Activated naive CD8-positive, alpha-beta T cell treated with anti-CD3 and anti-CD28 coated beads for 36 hours (primary cell): ENCODE measurements at regions not wholly inside any gene's neighbourhood (a gene's known extent, or its start where the extent isn't known, plus 50 kb on each side); places are given as distances from the start of the nearest gene placed in this dataset.
"Not testable (repeated sequence)": the region's sequence is repeated elsewhere in the genome, so short reads cannot be mapped to it uniquely, and the experiment has no call there.

Source experiments
- DNase-seq: peaks from one replicate; pipeline ENCODE4 v3.0.0; 2021
- H3K27ac Mint-ChIP-seq: one replicate; pipeline ENCODE4 v1.8.0; 2022; ENCODE audit warnings: mild to moderate bottlenecking, moderate library complexity, mixed read lengths
- H3K27me3 Mint-ChIP-seq: one replicate; pipeline ENCODE4 v1.8.0; 2022; ENCODE audit warnings: mild to moderate bottlenecking, mixed read lengths
- H3K36me3 Mint-ChIP-seq: one replicate; pipeline ENCODE4 v1.8.0; 2021; ENCODE audit warnings: mild to moderate bottlenecking, mixed read lengths
- H3K4me1 Mint-ChIP-seq: one replicate; pipeline ENCODE4 v1.8.0; 2021; ENCODE audit warnings: mixed read lengths
- H3K4me3 Mint-ChIP-seq: one replicate; pipeline ENCODE4 v1.8.0; 2022; ENCODE audit warnings: mild to moderate bottlenecking, moderate library complexity, mixed read lengths
- H3K9me3 Mint-ChIP-seq: one replicate; pipeline ENCODE4 v1.8.0; 2022; ENCODE audit warnings: mixed read lengths

DNA sequence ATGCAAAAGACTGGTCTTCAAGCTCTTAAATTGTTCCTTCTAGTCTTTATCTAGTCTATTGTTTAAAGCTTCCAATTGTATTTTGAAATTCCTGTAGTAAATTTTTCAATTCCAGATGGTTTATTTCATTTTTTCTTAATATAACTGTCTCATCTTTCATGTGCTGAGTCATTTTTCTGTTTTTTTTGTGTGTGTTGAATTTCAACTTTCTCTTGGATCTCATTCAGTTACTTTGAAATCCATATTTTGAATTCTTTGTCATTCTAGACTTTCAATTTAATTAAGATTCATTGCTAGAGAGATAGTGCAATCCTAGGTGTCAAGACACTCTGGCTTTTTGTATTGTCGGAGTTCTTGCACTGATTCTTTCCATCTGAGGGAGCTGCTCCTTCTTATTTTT is 128.0 kb upstream of the PRKG2 start:
- Mint-ChIP-seq H3K27me3 (peaks cover 7% of the 10 kb centered on the region), H3K4me3 (no peak overlapping the region), H3K27ac (no peak overlapping the region), H3K4me1 (no peaks in the 10 kb centered on the region), H3K36me3 (no peaks in the 10 kb centered on the region), H3K9me3 (no peaks in the 10 kb centered on the region)
- DNase-seq, result no peak

DNA sequence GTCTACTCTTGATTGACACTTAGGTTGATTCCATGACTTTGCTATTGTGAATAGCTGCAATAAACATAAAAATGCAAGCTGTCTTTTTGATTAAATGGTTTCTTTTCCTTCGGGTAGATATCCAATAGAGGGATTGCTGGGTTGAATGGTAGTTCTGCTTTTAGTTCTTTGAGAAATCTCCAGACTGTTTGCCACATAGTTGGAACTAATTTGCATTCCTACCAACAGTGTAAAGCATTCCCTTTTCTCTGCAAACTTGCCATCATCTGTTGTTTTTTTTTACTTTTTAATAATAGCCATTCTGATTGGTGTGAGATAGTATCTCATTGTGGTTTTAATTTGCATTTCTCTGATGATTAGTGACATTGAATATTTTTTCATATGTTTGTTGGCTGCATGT is 122.2 kb upstream of the PRKG2 start:
- H3K9me3 Mint-ChIP-seq, result no peaks in the 10 kb centered on the region
- no peaks in the 10 kb centered on the region for H3K36me3 Mint-ChIP-seq
- no peak for DNase-seq
- peaks cover 7% of the 10 kb centered on the region for H3K27me3 Mint-ChIP-seq
- no peaks in the 10 kb centered on the region for H3K4me1 Mint-ChIP-seq
- H3K27ac Mint-ChIP-seq, result no peak overlapping the region
- H3K4me3 Mint-ChIP-seq, result no peak overlapping the region

DNA sequence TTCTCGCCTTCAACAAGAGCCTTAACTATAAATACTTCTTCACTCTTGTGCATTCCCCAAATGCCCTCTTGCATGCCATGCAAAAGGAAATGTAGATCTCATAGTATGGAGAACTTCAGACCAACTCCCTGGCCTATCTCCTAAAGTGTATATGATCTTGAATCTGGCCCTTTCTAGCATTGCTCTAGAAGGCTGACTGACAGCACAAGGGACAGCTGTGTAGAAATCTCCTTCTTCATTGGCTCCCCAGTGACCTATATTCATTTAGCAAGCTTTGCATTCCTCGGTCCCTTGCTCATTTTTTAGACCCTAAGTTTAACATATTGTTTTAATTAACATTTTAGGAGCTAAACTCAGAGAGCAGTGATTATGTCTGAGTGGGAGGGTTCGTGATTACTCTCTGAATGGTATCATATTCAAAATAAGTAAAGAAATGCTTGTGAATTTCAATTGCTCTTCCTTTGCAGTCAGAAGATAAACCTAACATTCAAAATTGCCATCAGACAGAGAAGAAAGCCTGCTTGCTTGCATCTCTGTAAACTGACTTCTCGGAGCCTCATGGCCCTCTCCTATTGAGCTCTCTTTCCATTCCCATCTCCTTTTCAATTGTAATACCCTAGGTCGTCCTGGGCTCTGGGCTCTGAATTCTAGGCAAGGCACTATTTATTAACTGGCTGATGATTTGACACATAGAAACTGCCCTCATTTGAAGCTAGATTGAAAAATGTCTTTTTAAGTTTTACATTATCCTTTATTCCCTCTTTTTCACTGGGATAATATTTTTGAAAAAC is 120.3 kb upstream of the PRKG2 start:
- Mint-ChIP-seq H3K27ac (no peak overlapping the region), H3K4me1 (no peaks in the 10 kb centered on the region), H3K4me3 (no peak overlapping the region), H3K9me3 (no peaks in the 10 kb centered on the region), H3K27me3 (no peaks in the 10 kb centered on the region), H3K36me3 (no peaks in the 10 kb centered on the region)
- no peak for DNase-seq

DNA sequence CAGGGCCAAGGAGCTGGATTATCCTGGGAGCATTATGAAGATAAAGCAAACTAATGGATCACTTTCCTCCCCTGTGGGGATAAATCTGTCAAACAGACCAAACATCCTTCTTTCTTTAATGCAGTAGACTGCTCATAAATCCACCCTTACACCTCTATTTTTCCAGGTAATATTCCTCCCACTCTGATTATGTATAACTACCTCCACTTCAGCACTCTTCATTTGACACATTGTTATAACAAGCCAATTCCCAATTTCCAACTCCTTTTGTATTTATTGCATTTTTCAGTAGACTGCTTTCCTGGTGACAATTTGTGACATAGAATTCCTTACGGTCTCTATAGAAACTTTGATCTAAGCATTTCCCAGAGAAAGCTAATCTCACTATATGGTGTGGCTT is 115.0 kb upstream of the PRKG2 start:
- no peaks in the 10 kb centered on the region for H3K4me1 Mint-ChIP-seq
- no peaks in the 10 kb centered on the region for H3K36me3 Mint-ChIP-seq
- DNase-seq, result no peak
- H3K27ac Mint-ChIP-seq, result no peak overlapping the region
- no peak overlapping the region for H3K4me3 Mint-ChIP-seq
- peaks cover 5% of the 10 kb centered on the region for H3K27me3 Mint-ChIP-seq
- no peaks in the 10 kb centered on the region for H3K9me3 Mint-ChIP-seq

DNA sequence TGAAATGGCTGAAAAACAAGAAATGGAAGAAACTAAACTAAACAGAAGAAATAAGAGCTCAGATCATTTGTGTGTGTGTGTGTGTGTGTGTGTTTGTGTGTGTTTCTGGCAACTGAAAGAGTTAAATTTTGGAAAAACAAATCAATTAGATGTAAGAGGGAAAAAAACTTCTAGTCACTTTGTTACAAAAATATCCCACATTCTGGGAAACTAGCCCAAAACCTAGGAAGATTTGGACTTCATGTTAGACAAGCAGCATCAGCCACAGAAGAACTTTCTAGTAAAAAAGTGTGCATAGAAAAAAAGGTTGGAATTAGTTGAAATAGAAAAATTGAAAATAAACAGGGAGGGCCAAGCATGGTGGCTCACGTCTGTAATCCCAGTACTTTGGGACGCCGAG is 111.6 kb upstream of the PRKG2 start:
- DNase-seq, result no peak
- Mint-ChIP-seq H3K4me1 (no peaks in the 10 kb centered on the region), H3K9me3 (peaks cover 3% of the 10 kb centered on the region), H3K27me3 (peaks cover 17% of the 10 kb centered on the region), H3K4me3 (no peak overlapping the region), H3K27ac (no peak overlapping the region), H3K36me3 (no peaks in the 10 kb centered on the region)

DNA sequence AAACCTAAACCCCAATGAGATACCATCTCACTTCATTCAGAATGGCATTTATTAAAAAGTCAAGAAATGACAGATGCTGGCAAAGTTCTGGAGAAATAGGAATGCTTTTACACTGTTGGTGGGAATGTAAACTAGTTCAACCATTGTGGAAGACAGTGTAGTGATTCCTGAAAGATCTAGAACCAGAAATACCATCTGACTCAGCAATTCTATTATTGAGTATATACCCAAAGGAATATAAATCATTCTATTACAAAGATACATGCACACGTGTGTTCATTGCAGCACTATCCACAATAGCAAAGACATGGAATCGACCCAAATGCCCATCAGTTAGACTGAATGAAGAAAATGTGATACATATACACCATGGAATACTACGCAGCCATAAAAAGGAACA is 109.6 kb upstream of the PRKG2 start:
- not testable (repeated sequence) for H3K9me3 Mint-ChIP-seq, H3K4me3 Mint-ChIP-seq, H3K4me1 Mint-ChIP-seq, DNase-seq, H3K27ac Mint-ChIP-seq, H3K36me3 Mint-ChIP-seq
- H3K27me3 Mint-ChIP-seq, result peaks cover 18% of the 10 kb centered on the region

DNA sequence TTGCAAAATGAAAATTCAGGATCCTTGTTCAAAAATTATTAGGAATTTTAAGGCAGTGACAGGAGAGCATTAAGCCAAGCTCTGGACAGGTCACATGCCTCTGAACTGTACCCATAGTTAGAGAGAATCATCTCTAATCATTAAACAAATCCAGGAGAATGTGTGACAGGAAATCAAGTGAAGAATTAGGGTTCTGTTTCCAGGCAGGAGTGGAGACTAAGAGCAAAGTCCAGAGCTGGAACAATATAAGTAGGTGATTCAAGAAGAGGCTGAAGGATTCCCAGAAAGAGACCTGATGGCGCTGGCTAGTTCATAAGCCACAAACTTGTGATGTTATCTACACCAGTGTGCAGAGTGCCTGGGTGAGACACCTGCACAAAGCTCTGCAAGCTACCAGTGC is 104.6 kb upstream of the PRKG2 start:
- H3K4me1 Mint-ChIP-seq, result no peaks in the 10 kb centered on the region
- H3K27me3 Mint-ChIP-seq, result peaks cover 13% of the 10 kb centered on the region
- H3K27ac Mint-ChIP-seq, result no peak overlapping the region
- H3K36me3 Mint-ChIP-seq, result no peaks in the 10 kb centered on the region
- no peak overlapping the region for H3K4me3 Mint-ChIP-seq
- H3K9me3 Mint-ChIP-seq, result peaks cover 3% of the 10 kb centered on the region
- no peak for DNase-seq

DNA sequence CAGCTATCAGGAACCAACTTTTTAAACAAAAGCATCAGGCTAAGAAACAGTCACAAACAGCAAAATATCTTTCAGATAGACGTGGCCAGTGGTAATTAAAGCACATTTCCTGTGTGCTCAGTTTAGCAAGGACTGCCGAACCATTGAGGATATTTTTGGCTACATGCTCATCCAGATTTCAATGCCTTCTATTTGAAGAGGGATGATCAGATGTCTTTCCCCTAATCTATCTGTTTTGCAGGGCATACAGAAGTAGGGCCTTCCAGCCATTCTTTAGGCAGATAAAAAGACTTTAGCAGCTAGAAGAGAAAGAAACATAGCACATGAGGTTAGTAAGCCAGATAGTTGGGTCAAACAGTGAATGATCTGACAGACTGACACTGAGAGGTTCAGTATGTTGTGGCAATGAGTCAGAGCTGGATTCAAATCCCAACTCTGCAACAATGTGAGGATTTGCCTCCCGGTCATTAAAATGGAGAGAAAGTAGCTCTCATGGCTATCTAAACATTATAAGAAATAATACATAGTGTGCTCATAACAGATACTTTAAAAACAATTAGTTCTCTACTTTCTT is 100.0 kb upstream of the PRKG2 start:
- Mint-ChIP-seq H3K9me3 (no peaks in the 10 kb centered on the region), H3K27ac (no peak overlapping the region)

DNA sequence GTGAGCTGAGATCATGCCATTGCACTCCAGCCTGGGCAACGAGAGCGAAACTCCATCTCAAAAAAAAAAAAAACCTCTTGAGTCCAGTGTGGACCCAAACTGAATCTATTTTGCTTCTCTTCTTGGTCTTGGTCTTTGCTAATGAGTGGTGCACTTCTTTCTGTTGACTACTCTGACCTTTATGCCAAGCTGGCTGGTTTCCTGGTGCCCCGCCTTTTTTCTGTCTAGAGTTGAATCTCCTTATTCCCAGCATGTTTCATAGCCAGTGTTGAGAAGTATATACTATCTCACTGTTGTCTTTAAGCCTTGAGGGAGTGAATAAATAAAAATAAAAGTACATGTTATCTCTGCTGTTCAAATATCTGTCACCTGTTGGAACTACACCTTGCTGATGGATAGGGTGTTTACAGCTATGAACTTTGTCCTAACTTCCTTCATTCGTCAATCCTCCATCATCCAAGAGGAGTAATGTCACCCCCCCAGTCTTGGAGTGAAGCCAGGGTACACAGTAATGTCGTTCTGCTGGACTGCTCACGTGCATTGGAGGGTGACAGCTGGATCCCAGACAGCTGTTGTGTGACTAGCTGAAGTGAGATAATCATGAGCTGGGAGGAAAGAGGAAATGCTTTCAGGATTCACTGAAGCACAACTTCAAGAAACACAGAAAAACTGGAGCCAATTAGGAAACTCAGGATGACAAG is 99.3 kb upstream of the PRKG2 start:
- H3K27me3 Mint-ChIP-seq, result peaks cover 3% of the 10 kb centered on the region
- H3K4me1 Mint-ChIP-seq, result no peaks in the 10 kb centered on the region
- H3K27ac Mint-ChIP-seq, result no peak overlapping the region
- H3K4me3 Mint-ChIP-seq, result no peak overlapping the region
- H3K36me3 Mint-ChIP-seq, result no peaks in the 10 kb centered on the region
- no peak for DNase-seq
- H3K9me3 Mint-ChIP-seq, result no peaks in the 10 kb centered on the region

More for the DNA sequence above, 100.0 kb upstream of the PRKG2 start:
- DNase-seq, result no peak
- Mint-ChIP-seq H3K4me3 (no peak overlapping the region), H3K4me1 (no peaks in the 10 kb centered on the region), H3K36me3 (no peaks in the 10 kb centered on the region), H3K27me3 (peaks cover 3% of the 10 kb centered on the region)

DNA sequence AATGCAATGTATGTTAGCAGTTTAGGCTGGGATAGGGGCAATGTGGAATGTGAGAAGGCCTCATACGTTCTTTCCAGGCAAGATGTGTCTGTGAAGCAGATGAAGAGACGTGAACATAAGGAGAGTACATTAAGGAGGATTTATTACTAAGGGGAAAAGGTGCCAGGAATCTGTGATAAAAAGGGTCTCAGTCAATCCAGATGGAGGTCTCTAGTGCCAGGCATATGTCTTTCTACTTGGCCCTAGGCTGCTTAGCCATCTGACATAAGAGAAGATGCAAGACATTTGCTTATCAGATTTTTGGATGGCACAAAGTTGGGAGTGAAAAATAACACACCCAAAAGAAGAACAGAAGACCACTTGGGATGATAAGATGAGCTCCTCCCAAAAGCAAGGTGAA is 93.0 kb upstream of the PRKG2 start:
- Mint-ChIP-seq H3K4me3 (no peak overlapping the region), H3K27me3 (peaks cover 7% of the 10 kb centered on the region), H3K9me3 (no peaks in the 10 kb centered on the region), H3K36me3 (no peaks in the 10 kb centered on the region), H3K27ac (no peak overlapping the region), H3K4me1 (no peaks in the 10 kb centered on the region)
- DNase-seq, result no peak

DNA sequence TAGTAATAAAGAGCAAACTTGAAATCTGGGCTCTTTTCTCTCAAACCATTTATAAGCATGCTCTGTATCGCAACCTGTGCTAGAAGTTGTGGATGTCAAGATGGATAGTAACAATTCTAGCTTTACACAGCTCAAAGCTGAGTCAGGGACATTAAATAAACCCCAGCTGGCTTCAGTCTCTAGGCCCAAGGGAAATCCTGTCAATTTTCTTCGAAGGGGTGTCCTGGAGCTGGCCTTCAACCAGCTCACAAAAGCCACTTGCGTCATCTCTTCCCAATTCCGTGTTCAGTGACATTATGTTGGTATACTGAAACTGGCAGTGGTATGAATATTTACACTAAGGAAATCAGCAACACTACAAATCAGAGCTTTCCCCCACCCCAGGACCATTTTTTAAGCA is 89.8 kb upstream of the PRKG2 start:
- Mint-ChIP-seq H3K36me3 (no peaks in the 10 kb centered on the region), H3K4me1 (no peaks in the 10 kb centered on the region), H3K9me3 (no peaks in the 10 kb centered on the region), H3K27me3 (peaks cover 4% of the 10 kb centered on the region), H3K4me3 (no peak overlapping the region), H3K27ac (no peak overlapping the region)
- no peak for DNase-seq

DNA sequence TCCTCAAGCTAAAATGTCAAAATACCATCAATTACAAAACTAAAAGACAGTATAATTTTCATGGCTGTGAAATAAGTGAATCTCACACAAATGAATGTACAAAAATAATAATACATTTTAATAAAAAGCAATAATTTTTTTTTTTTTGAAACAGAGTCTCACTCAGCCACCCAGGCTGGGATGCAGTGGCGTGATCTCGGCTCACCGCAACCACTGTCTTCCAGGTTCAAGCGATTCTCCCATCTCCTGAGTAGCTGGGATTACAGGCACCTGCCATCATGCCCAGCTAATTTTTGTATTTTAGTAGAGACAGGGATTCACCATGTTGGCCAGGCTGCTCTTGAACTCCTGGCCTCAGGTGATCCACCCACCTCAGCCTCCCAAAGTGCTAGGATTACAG is 85.3 kb upstream of the PRKG2 start:
- H3K4me3 Mint-ChIP-seq, DNase-seq, H3K27me3 Mint-ChIP-seq, H3K36me3 Mint-ChIP-seq, H3K4me1 Mint-ChIP-seq, H3K27ac Mint-ChIP-seq: not testable (repeated sequence)
- H3K9me3 Mint-ChIP-seq, result peaks cover 11% of the 10 kb centered on the region

DNA sequence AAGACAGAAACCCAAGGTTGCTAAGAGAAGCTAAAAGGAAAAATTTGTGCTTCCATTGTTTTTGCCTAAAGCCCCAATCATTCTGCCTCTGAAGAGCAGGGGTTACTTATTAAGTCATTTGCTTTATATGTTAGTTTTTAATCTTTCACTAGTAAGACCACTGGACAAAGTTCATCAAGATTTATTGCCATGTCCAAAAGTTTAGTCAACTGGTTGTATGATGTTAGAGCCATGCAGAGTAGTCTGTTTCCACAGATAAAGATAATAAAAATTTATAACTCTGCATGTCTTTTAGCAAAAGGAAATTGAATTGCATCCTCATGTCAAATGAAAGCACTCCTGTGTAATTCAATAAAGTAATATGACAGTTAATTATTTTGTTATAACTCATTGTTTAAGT is 75.8 kb upstream of the PRKG2 start:
- H3K36me3 Mint-ChIP-seq, result no peaks in the 10 kb centered on the region
- H3K27ac Mint-ChIP-seq, result no peak overlapping the region

DNA sequence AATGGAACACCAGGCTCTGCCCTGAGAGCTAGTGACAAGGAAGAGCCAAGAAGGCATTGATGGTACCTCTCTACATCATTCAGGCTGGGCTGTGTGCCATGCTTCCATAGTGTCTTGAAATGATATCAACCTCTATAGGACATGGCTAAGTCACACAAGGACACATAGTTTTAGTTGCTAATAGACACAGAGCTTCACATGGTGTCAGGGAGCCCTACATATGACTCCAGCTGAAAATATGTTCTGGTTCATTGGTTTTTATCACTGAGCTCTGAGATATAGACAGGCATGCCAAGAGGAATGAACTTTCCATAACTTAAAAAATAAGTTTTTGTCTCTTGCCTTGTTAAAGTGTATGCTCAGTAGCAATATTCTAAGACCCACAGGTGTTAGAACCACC is 72.1 kb upstream of the PRKG2 start:
- Mint-ChIP-seq H3K9me3 (no peaks in the 10 kb centered on the region), H3K27me3 (peaks cover 27% of the 10 kb centered on the region), H3K4me1 (no peaks in the 10 kb centered on the region), H3K36me3 (no peaks in the 10 kb centered on the region), H3K4me3 (no peak overlapping the region), H3K27ac (no peak overlapping the region)
- no peak for DNase-seq

More for the DNA sequence above, 75.8 kb upstream of the PRKG2 start:
- H3K4me3 Mint-ChIP-seq, result no peak overlapping the region
- no peaks in the 10 kb centered on the region for H3K9me3 Mint-ChIP-seq
- no peak for DNase-seq
- H3K4me1 Mint-ChIP-seq, result no peaks in the 10 kb centered on the region
- peaks cover 31% of the 10 kb centered on the region for H3K27me3 Mint-ChIP-seq

DNA sequence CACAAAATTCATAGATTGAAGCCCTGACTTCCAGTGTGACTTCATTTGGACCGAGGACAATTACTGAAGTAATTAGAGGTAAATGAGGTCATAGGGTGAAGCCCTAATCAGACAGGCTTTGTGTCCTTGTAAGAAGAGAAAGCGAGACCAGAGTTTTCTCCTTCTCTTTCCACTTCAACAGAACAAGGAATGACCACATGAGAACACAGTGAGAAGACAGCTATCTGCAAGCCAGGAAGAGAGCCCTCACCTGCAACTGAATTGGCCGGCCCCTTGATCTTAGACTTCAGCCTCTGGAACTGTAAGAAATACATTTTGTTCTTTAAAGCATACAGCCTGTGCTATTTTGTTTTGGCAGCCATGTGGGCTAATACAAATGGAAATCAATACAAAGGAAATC is 67.1 kb upstream of the PRKG2 start:
- Mint-ChIP-seq H3K4me1 (no peaks in the 10 kb centered on the region), H3K27ac (no peak overlapping the region), H3K36me3 (no peaks in the 10 kb centered on the region), H3K27me3 (peaks cover 6% of the 10 kb centered on the region), H3K9me3 (peaks cover 1% of the 10 kb centered on the region), H3K4me3 (no peak overlapping the region)
- no peak for DNase-seq

DNA sequence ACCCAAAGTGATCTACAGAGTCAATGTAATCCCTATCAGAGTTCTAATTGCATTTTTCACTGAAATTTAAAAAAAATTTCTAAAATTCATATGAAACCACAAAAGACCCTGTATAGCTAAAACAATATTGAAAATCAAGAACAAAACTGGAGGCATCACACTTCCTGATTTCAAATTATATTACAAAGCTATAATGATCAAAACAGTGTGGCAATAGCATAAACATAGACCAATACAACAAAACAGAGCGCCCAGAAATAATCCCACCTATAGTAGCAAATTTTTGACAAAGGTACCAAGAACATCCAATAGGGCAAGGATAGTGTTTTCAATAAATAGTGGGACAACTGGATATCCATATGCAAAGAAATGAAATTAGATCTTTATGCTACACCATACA is 59.4 kb upstream of the PRKG2 start:
- H3K9me3 Mint-ChIP-seq, result peaks cover 12% of the 10 kb centered on the region
- H3K4me1 Mint-ChIP-seq, result no peaks in the 10 kb centered on the region
- DNase-seq, result no peak
- H3K27me3 Mint-ChIP-seq, result no peaks in the 10 kb centered on the region
- no peak overlapping the region for H3K4me3 Mint-ChIP-seq
- H3K36me3 Mint-ChIP-seq, result peaks cover 4% of the 10 kb centered on the region
- no peak overlapping the region for H3K27ac Mint-ChIP-seq
